ENCODE measurements at regions not wholly inside any gene's neighbourhood (a gene's known extent, or its start where the extent isn't known, plus 50 kb on each side); places are given as distances from the start of the nearest gene placed in this dataset.
A peak's percentile ranks its signal among the peaks of the same experiment; 100 is the strongest.
"Not testable (repeated sequence)": the region's sequence is repeated elsewhere in the genome, so short reads cannot be mapped to it uniquely, and the experiment has no call there.

DNA sequence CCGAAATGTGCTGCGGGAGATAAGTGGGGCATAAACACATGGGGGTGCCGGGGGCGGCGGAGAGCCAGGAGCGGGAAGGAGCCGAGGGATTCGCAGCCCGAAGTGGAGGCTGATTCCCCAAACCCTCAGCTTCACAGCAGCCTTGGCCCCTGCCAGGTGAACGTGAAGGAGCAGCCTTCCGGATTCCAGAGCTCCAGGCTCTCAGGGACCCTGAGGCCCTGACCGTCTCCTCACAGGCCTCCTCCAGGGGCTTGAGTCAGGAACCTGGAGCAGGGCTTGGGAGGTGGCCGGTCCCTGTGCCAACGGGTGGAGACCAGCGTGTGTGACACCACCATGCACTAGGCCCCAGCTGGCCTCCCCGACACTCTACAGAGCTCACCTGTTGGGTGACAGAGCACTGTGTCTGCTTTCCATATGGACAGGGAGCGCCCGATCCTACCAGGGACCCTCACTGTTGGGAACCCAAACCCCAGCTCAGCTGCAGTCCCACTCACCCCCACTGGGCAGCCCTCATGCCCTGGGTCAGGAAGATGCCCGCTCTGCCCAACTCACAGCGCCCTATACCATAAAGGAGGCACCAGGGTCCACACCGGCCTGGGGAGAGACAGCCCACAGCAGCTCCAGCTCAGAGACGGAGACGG, 117.6 kb upstream of the OTOS start:
- Histone ChIP-seq H3K36me3 (no peaks in the 10 kb centered on the region), H3K4me1 (no peaks in the 10 kb centered on the region), H3K4me3 (no peak overlapping the region), H3K27me3 (ENCODE audit: low read depth) (no peaks in the 10 kb centered on the region), H3K9me3 (peaks cover 9% of the 10 kb centered on the region), H3K27ac (no peak overlapping the region)
- no peak for TF ChIP-seq CTCF (IDR thresholded peaks at IDR 0.05)
- ATAC-seq (no peak), DNase-seq (peak; percentile 42)
- intact Hi-C loops (cut with DNase I), result no loop called here

GRCh38 chr2:240258685-240259084, 118.2 kb upstream of the OTOS start:
- no peaks in the 10 kb centered on the region for H3K4me1 ChIP-seq
- no peak overlapping the region for H3K4me3 ChIP-seq
- peak overlapping the region; percentile 41 for H3K27ac ChIP-seq
- ATAC-seq, result no peak
- no peaks in the 10 kb centered on the region for H3K27me3 ChIP-seq (ENCODE audit: low read depth)
- peaks cover 10% of the 10 kb centered on the region for H3K9me3 ChIP-seq
- DNase-seq, result no peak
- TF ChIP-seq CTCF (IDR thresholded peaks at IDR 0.05), result no peak
- H3K36me3 ChIP-seq, result no peaks in the 10 kb centered on the region
- intact Hi-C loops (cut with DNase I), result no loop called here

DNA sequence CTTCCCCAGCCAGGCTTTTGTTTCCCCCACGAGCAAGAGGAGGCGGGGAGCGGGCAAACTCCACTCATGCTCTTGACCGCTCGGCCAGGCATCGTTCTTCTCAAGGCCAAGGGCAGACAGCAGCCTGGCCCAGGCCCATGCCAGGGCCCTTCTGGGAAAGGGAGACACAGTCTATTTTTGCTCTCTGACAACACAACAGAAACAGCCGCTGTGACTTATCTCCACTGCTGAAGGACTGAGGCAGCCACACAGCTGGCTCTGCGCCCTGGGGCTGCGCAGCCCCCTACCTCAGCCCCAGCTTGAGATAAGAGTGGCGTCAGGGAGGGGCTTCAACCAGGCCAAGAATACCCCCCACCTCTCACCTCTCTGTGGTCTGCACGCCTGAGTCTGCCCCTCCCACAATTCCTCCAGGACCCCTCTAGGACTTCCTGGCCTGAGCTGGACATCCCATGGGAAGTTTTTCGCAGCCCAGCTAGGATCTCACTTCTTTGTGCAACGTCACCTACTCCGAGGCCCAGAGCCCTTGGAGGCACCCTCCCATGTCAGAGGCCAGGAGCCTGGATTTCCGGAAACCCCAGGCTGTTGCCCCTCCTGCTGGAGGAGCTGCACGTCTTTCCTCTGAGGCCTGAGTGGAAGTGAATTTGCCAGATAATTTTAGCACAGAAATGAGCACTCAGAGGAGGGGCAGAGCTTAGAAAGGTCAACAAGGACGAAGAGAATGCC, 118.9 kb upstream of the OTOS start:
- no peaks in the 10 kb centered on the region for H3K4me1 ChIP-seq
- intact Hi-C loops (cut with DNase I), result no loop called here
- H3K9me3 ChIP-seq, result peaks cover 10% of the 10 kb centered on the region
- H3K36me3 ChIP-seq, result no peaks in the 10 kb centered on the region
- H3K27me3 ChIP-seq (ENCODE audit: low read depth), result no peaks in the 10 kb centered on the region
- H3K4me3 ChIP-seq, result no peak overlapping the region
- TF ChIP-seq CTCF (IDR thresholded peaks at IDR 0.05), result peak; percentile 9
- peak overlapping the region; percentile 41 for H3K27ac ChIP-seq
- DNase-seq (peak; percentile 51), ATAC-seq (peak in 1 of 2 donors; percentile 39)

- Histone ChIP-seq H3K27ac (no peak overlapping the region), H3K4me3 (no peak overlapping the region), H3K27me3 (ENCODE audit: low read depth) (no peaks in the 10 kb centered on the region), H3K36me3 (no peaks in the 10 kb centered on the region), H3K4me1 (no peaks in the 10 kb centered on the region), H3K9me3 (peaks cover 10% of the 10 kb centered on the region)
- intact Hi-C loops (cut with DNase I), result no loop called here
- ATAC-seq, result no peak
- no peak for TF ChIP-seq CTCF (IDR thresholded peaks at IDR 0.05)
- peak; percentile 27 for DNase-seq
Measured at GRCh38 chr2:240259924-240260529, 119.6 kb upstream of the OTOS start.

DNA sequence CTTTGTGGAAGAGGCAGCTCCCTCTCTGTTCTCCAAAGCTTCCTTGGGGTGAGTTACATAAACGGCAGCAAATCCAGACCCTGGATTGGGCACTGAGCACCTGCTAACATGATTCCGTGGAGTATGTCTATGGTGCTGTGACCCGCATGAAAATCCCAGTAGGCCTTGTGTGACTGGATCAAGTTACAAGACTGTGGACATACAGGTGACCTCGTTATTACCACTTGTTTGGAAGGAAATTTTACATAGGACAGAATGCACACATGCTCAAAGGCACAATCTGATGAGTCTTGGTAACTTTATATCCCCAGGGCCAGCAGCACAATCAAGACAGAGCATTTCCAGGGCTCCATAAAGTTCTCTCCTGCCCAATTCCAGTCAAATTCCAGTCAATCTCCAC, 120.2 kb upstream of the OTOS start:
- no peak for TF ChIP-seq CTCF (IDR thresholded peaks at IDR 0.05)
- intact Hi-C loops (cut with DNase I), result no loop called here
- H3K4me3 ChIP-seq, result no peak overlapping the region
- H3K27ac ChIP-seq, result no peak overlapping the region
- H3K4me1 ChIP-seq, result no peaks in the 10 kb centered on the region
- H3K36me3 ChIP-seq, result no peaks in the 10 kb centered on the region
- no peak for ATAC-seq
- peaks cover 10% of the 10 kb centered on the region for H3K9me3 ChIP-seq
- H3K27me3 ChIP-seq (ENCODE audit: low read depth), result no peaks in the 10 kb centered on the region
- DNase-seq, result no peak

GRCh38 chr2:240262578-240262977, 122.1 kb upstream of the OTOS start:
- intact Hi-C loops (cut with DNase I); H3K9me3 ChIP-seq; DNase-seq; H3K4me1 ChIP-seq; H3K4me3 ChIP-seq; H3K36me3 ChIP-seq; H3K27me3 ChIP-seq (ENCODE audit: low read depth); ATAC-seq; H3K27ac ChIP-seq: not testable (repeated sequence)

All from lower lobe of right lung (tissue), 2 donors.